NCI-H69 (cell line): ENCODE measurements at regions not wholly inside any gene's neighbourhood (a gene's known extent, or its start where the extent isn't known, plus 50 kb on each side); places are given as distances from the start of the nearest gene placed in this dataset.
"Not testable (repeated sequence)": the region's sequence is repeated elsewhere in the genome, so short reads cannot be mapped to it uniquely, and the experiment has no call there.

Source experiments
- DNase-seq: peaks from one replicate; lab custom pipeline; 2025; lab: John Stamatoyannopoulos, UW

GRCh38 chr9:22170556-22170955, 161.5 kb upstream of the CDKN2B start:
- no peak for DNase-seq

GRCh38 chr9:22170990-22171670, 162.0 kb upstream of the CDKN2B start:
- peak; percentile 71 for DNase-seq

- no peak for DNase-seq
Measured at GRCh38 chr9:22171691-22172090, 162.6 kb upstream of the CDKN2B start.

DNA sequence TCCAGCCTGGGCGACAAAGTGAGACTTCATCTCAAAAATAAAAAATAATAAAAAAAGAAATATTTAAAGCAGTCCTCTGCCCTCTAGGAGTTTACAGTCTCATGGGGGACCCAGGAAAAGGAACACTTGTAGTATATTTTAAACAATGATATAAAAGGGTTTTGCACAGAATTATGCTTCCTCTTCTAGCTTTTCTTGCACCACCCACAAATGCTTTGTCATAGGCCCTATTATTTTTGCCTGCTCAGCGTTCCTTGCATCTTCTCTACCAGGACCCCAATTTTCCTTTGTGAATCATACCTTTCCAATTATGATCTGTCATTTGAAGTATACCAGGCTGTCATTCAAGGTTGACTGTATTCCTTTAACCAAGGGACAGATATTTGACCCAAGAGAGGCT, 164.8 kb upstream of the CDKN2B start:
- DNase-seq: no peak

DNA sequence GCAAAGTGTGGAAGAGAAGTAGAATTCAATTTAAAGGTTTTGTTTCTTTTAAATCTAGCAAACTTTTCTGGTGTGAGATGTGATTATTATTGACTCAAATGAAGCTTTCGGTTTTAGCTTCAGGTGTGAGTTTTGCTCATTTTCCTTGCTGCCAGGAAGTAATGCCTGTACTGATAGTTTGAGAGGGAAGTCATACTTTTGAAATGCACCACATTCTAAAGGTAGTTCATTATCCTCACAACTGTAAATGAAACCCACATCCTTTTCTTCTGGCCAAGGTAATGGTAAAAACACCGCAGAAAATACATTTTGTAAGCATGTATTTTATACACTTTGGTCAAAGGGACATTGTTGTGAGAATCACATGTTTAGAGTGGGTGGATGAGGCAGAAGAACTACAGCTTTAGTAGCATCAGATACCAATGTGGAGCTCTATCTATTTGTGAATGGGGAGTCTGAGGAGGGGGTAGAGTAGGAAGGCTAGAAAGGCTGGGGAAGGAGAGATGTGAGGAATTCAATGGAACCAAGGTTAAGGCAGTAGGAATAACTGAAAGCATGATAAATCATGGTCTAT, 167.0 kb upstream of the CDKN2B start:
- no peak for DNase-seq

GRCh38 chr9:22181021-22181420, 171.9 kb upstream of the CDKN2B start:
- DNase-seq: not testable (repeated sequence)

DNA sequence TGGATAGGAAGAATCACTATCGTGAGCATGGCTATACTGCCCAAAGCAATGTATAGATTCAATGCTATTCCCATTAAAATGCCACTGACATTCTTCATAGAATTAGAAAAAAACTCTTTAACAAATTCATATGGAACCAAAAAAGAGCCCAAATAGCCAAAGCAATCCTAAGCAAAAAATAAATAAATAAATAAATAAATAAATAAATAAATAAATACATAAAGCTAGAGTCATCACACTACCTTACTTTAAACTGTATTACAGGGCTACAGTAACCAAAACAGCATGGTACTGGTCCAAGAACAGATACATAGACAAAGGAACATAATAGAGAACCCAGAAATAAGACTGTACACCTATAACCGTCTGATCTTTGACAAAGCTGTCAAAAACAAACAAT, 180.4 kb upstream of the CDKN2B start:
- DNase-seq: no peak

GRCh38 chr9:22197000-22197399, 187.9 kb upstream of the CDKN2B start:
- DNase-seq: not testable (repeated sequence)

- no peak for DNase-seq
Measured at GRCh38 chr9:22198681-22199080, 189.6 kb upstream of the CDKN2B start.

- DNase-seq: no peak
Measured at GRCh38 chr9:22201256-22201655, 192.2 kb upstream of the CDKN2B start.

GRCh38 chr9:22203371-22204138, 194.4 kb upstream of the CDKN2B start:
- DNase-seq: no peak

- no peak for DNase-seq
Measured at GRCh38 chr9:22204240-22204639, 195.1 kb upstream of the CDKN2B start.

DNA sequence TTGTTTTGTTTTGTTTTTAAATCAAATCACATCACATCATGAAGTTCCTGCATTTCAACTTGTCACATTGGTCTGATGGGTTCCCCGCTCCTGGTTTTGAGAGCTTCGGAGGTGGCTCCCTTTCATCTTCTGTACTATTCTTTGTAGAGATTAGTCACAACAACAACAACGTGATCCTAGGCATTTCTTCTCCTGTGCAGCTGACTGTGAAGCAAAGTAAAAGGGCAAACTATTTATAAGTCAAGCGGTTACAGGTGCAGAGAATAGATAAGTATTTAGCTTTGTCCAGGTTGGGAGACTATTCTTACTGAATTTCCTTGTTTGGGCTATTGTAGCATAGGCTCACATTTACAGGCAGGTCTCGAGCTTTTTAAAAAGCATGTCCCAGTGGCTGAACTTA, 197.7 kb upstream of the CDKN2B start:
- DNase-seq: no peak

- DNase-seq: peak; percentile 63
Measured at GRCh38 chr9:22208846-22209585, 199.9 kb upstream of the CDKN2B start.

DNA sequence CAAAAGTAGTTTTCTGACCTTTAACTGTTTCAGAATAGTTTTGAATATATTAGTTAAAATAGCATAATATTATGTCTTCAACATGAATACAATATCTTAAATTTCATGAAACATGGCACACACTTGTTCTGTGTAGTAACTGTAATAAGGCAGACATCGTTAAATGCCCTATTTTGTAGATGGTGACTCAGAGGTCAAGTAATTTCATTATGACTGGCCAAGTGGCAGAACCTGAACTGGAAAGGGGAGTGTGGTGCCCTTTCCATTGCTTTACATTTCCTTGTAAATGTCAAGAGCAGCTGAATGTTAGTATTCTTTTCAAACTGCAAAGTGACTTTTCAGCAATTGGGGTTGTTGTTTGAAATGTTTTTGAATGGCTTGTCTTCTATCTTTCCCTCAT, 201.2 kb upstream of the CDKN2B start:
- DNase-seq: peak; percentile 38

- no peak for DNase-seq
Measured at GRCh38 chr9:22210936-22211335, 201.8 kb upstream of the CDKN2B start.

DNA sequence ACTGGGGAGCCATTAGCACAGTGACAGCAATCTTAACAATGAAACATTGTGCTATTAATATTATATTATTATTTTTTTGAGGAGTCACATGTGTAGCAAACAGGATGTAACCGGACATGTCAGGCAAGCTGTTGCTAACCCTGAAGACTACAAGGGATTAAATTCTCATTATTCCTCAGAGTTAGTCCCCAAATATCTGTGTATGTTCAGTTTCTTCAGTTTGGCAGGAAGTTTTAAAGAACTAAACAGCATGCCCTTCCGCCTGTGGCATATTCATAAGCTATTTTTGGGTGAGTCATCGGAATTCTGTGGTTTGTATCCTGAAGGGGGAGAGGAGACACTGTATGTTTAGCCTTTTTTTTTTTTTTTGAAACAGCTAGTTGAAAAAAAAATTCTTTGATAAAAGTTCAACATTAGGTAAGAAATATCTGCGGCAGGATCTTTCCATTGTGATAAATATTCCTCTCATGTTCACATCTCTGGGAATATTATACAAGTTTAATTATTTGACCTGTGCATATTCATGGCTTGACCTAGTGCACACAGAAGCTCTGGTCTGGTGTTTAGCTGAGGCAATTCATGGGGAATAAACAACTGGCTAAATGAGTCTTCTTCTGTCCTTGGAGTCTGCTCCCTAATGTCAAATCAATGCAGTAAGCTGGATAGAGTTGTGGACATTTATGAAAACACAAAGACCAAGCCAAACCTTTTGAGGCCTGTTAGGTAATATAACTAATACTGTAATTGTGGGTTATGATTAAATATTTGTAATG, 202.7 kb upstream of the CDKN2B start:
- DNase-seq: no peak

GRCh38 chr9:22214021-22214420, 204.9 kb upstream of the CDKN2B start:
- peak; percentile 61 for DNase-seq

DNA sequence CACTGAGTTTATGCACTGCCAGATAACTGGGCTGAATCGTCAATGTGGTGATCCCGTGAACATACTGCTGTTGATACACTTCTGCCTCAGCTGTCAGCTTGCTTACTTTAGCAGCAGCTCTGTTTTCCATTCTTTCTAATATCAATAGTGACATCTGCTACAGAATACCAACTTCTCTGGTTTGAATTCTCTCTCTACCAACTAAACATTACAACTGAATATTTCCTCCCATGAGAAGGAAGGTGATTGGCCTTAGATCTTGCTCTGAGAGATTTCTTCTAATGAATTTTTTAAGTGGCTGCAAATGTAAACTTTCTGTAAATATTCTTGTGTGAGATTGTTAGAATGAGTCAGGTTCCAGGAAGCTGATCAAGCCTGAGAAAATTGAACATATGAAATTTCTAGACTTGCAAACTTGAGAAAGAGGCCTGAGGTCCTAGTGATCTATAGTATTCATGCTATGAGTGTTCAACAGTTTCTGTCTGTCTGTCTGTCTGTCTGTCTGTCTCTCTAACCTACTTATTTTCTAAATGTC, 205.5 kb upstream of the CDKN2B start:
- DNase-seq: peak; percentile 80

DNA sequence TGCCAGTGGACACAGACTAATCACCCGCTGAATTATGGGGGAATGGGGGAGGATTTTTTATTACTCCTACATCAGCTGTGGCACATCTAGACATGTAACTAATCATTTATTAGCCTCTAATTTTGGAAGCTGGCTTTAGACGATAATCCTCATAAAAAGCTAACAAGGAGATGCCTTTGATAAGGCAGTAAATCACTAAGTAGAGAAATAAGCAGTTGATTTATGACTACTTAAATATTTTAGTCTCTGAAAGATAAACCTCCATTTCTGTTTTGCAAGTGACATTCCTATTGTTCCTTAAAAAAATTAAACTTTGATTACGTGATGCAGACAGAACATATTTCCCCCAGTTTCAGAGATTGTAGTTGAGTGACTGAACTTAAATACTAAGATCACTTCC, 206.4 kb upstream of the CDKN2B start:
- no peak for DNase-seq

DNA sequence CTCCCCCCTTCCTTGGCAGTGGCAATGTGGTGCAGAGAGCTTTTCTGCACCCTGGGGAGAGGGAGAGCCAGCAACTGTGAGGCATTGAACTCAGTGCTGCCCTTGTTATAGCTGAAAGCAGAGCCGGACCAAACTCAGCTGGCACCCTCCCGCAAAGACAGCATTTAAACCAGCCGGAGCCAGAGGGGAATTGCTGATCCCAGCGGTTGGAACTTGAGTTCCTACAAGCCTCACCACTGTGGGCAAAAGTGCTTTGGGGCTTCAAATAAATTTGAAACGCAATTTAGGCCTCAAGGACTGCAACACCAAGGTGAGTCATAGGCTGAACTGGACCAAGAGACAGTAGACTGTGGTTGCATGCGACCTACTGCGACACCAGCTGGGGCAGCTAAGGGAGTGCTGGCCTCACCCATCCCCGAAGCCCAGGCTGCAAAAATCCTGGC, 207.6 kb upstream of the CDKN2B start:
- peak; percentile 63 for DNase-seq
